GM23248 (cell line): ENCODE measurements at regions not wholly inside any gene's neighbourhood (a gene's known extent, or its start where the extent isn't known, plus 50 kb on each side); places are given as distances from the start of the nearest gene placed in this dataset.

Experiments
- DNase-seq: peaks from one replicate; pipeline ENCODE4 v3.0.0-alpha.2; 2015
- H2AFZ ChIP-seq: fragments of 200-600 bp; sonication (generic); 2 replicates; pipeline ENCODE4 v1.6.1; 2016; ENCODE audit warnings: antibody characterized with exemption
- H3F3A ChIP-seq: fragments of 200-600 bp; sonication (generic); 2 replicates; pipeline ENCODE4 v1.6.1; 2016; ENCODE audit warnings: mild to moderate bottlenecking, antibody characterized with exemption, mixed run types; ENCODE audit not compliant: insufficient read depth
- H3K27ac ChIP-seq: fragments of 200-600 bp; sonication (generic); 2 replicates; pipeline ENCODE4 v1.5.1; 2016; ENCODE audit warnings: mild to moderate bottlenecking
- H3K27me3 ChIP-seq: fragments of 200-600 bp; sonication (generic); replicated peaks from 2 replicates; pipeline ENCODE4 v1.6.1; 2016; ENCODE audit warnings: mild to moderate bottlenecking; ENCODE audit not compliant: insufficient read depth
- H3K36me3 ChIP-seq: fragments of 200-600 bp; sonication (generic); 2 replicates; pipeline ENCODE4 v1.6.1; 2016; ENCODE audit warnings: low read depth, mild to moderate bottlenecking
- H3K4me1 ChIP-seq: fragments of 200-600 bp; sonication (generic); 2 replicates; pipeline ENCODE4 v1.6.1; 2016; ENCODE audit warnings: mild to moderate bottlenecking; ENCODE audit not compliant: insufficient read depth
- H3K4me2 ChIP-seq: fragments of 200-600 bp; sonication (generic); one replicate; pipeline ENCODE4 v1.6.1; 2016; ENCODE audit warnings: mild to moderate bottlenecking; ENCODE audit not compliant: unreplicated experiment
- H3K4me3 ChIP-seq: fragments of 200-600 bp; sonication (generic); 2 replicates; pipeline ENCODE4 v1.5.1; 2016; ENCODE audit warnings: mild to moderate bottlenecking
- H3K79me2 ChIP-seq: fragments of 200-600 bp; sonication (generic); 2 replicates; pipeline ENCODE4 v1.6.1; 2016; ENCODE audit warnings: mild to moderate bottlenecking; ENCODE audit not compliant: insufficient read depth
- H3K9ac ChIP-seq: fragments of 200-600 bp; sonication (generic); 2 replicates; pipeline ENCODE4 v1.6.1; 2016; ENCODE audit warnings: mild to moderate bottlenecking
- H3K9me2 ChIP-seq: fragments of 200-600 bp; sonication (generic); 2 replicates; pipeline ENCODE4 v1.6.1; 2016; ENCODE audit warnings: mixed run types, mild to moderate bottlenecking, moderate library complexity; ENCODE audit not compliant: insufficient read depth
- H3K9me3 ChIP-seq: fragments of 200-600 bp; sonication (generic); one replicate; pipeline ENCODE4 v1.6.1; 2017; ENCODE audit warnings: low read depth
- H4K20me1 ChIP-seq: fragments of 200-600 bp; sonication (generic); 2 replicates; pipeline ENCODE4 v1.6.0; 2016; ENCODE audit not compliant: insufficient read depth
- EZH2 ChIP-seq: fragments of 200-600 bp; sonication (generic); IDR thresholded peaks from 2 replicates; pipeline ENCODE4 v1.6.1; 2018; ENCODE audit warnings: antibody characterized with exemption, mild to moderate bottlenecking; ENCODE audit not compliant: insufficient read depth, poor library complexity, severe bottlenecking
- EZH2phosphoT487 ChIP-seq: fragments of 200-600 bp; sonication (generic); IDR thresholded peaks from 2 replicates; pipeline ENCODE4 v1.6.1; 2018; ENCODE audit warnings: antibody characterized with exemption, moderate library complexity, mild to moderate bottlenecking, low read depth; ENCODE audit not compliant: insufficient read depth
- WGBS, 2 experiments: methylation state at CpG; one replicate each; pipeline ENCODE4 v1.1.6; 2015 to 2017; ENCODE audit warnings: low lambda C conversion rate in 2 of 2, low coverage in 1 of 2; ENCODE audit errors: missing lambda C conversion rate in 2 of 2; 5-methylcytosine and 5-hydroxymethylcytosine counted together
- in situ Hi-C: fragments of 300-500 bp; cut with MboI; formaldehyde crosslinking; loops from 2 replicates; pipeline ENCODE4 v1.15.0; 2020

DNA sequence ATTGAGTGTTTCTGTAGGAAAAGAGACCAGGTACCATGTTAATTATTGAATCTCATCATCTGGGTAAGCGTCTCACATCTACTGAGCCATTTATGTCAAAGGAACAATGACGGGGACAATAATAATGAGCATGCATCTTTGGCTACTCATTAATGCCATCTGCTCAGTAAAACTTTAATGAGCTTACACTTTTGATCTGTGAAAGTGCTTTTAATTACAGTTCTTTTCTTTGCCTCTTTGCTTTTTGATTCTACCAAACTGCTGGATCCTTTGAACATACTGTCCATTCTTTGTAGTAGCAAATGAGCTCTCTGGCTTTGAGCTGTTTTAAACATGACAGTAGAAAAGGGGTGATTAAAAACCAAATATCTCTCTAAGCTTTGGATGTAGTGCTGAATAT, 181.2 kb upstream of the IVNS1ABP start:
- in situ Hi-C loops, result no loop called here

DNA sequence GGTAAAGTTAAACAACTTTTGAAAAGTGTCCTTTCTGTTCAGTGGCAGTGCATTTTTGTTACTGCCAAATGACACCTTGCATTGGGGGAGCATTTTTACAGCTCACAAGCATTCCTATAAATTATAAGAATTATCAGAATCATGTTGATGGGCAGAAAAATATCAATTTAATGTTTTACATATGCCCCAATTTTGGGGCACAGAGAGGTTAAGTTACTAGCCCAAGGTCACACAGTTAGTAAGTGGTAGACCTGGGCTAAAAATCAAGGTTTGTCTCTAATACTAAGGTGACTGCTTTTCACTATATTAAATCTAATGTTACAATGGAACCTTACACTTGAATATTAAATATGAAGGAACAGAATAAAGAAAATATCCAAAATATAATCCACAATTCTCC, 180.1 kb upstream of the IVNS1ABP start:
- in situ Hi-C loops, result no loop called here
- Histone ChIP-seq H3K79me2 (no peaks in the 10 kb centered on the region), H3K9ac (no peak overlapping the region), H3K9me2 (no peaks in the 10 kb centered on the region; the same call in 1 of the 2 replicates), H3K4me1 (peaks cover 22% of the 10 kb centered on the region), H3K36me3 (no peaks in the 10 kb centered on the region), H3K9me3 (no peaks in the 10 kb centered on the region), H2AFZ (no peak overlapping the region), H3K4me2 (no peak overlapping the region), H3K27ac (no peak overlapping the region), H3K4me3 (no peak overlapping the region), H3F3A (peaks cover 23% of the 10 kb centered on the region), H4K20me1 (no peaks in the 10 kb centered on the region), H3K27me3 (no peaks in the 10 kb centered on the region)
- no peak for DNase-seq
- no peak for TF ChIP-seq EZH2phosphoT487
- no peak for TF ChIP-seq EZH2

More for the DNA sequence above, 181.2 kb upstream of the IVNS1ABP start:
- no peak for DNase-seq
- Histone ChIP-seq H3K9ac (no peak overlapping the region), H3K4me1 (peaks cover 22% of the 10 kb centered on the region), H3K79me2 (no peaks in the 10 kb centered on the region), H2AFZ (no peak overlapping the region), H3K9me3 (no peaks in the 10 kb centered on the region), H3K36me3 (no peaks in the 10 kb centered on the region), H3K9me2 (no peaks in the 10 kb centered on the region; the same call in 1 of the 2 replicates), H3F3A (peaks cover 23% of the 10 kb centered on the region), H3K4me2 (no peak overlapping the region), H4K20me1 (no peaks in the 10 kb centered on the region), H3K4me3 (no peak overlapping the region), H3K27me3 (no peaks in the 10 kb centered on the region), H3K27ac (no peak overlapping the region)
- TF ChIP-seq EZH2 (no peak), EZH2phosphoT487 (no peak)
- WGBS, 2 experiments, result 89% methylated on average over 2 of the region's 2 CpGs

DNA sequence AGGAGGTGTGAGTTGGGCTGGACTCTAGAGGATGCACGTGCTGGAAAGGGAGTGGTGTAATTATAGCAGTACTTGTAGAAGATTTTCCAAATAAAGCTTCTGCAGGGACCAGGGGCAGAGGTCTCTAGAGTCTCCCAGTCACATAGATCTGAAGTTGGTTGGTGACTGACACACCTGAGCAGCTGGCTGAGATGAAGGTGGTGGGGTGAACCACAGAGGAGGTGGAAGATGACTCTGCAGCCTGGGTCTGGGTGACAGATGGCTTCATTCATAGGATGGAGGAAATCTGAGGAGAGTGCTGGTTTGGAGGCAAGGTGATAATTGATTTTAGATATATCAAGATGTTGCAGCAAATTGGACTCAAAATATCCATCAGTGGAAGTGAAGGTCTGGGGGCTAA, 178.9 kb upstream of the IVNS1ABP start:
- in situ Hi-C loops, result no loop called here
- Histone ChIP-seq H4K20me1 (no peaks in the 10 kb centered on the region), H3K4me1 (peaks cover 17% of the 10 kb centered on the region), H2AFZ (no peak overlapping the region), H3K36me3 (no peaks in the 10 kb centered on the region), H3K79me2 (no peaks in the 10 kb centered on the region), H3K9me3 (no peaks in the 10 kb centered on the region), H3F3A (peaks cover 17% of the 10 kb centered on the region), H3K9ac (no peak overlapping the region), H3K27me3 (no peaks in the 10 kb centered on the region), H3K9me2 (no peaks in the 10 kb centered on the region; the same call in 1 of the 2 replicates), H3K4me2 (no peak overlapping the region), H3K27ac (no peak overlapping the region), H3K4me3 (no peak overlapping the region)
- 85 to 89% methylated on average over 1 of the region's 1 CpG for WGBS, 2 experiments
- DNase-seq, result no peak
- TF ChIP-seq EZH2 (no peak), EZH2phosphoT487 (no peak)

DNA sequence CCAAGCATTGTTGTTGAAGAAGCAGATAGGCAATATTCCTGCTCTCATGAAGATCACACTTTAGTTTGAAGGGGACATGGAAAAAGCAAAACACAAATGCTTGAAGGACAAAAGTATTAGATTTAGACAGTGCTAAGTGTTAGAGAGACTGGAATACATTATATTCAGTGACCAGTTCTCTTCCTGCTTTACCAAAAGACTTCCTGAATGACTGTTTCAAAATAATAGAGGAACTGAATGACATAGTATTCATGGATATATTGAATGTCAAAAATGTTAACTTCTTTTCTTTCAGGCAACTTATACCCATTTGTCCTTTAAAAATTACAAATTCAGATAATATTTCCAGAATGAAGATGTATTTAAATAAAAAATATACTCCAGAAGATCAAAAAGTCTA, 178.0 kb upstream of the IVNS1ABP start:
- no peaks in the 10 kb centered on the region for H3K79me2 ChIP-seq
- no peaks in the 10 kb centered on the region for H4K20me1 ChIP-seq
- H3F3A ChIP-seq, result peaks cover 8% of the 10 kb centered on the region; the same call in 1 of the 2 replicates
- in situ Hi-C loops, result no loop called here
- no peak for TF ChIP-seq EZH2
- TF ChIP-seq EZH2phosphoT487, result no peak
- H3K9me3 ChIP-seq, result no peaks in the 10 kb centered on the region
- H3K4me2 ChIP-seq, result no peak overlapping the region
- peaks cover 9% of the 10 kb centered on the region for H3K4me1 ChIP-seq
- no peaks in the 10 kb centered on the region for H3K36me3 ChIP-seq
- no peak overlapping the region for H3K9ac ChIP-seq
- no peaks in the 10 kb centered on the region; the same call in 1 of the 2 replicates for H3K9me2 ChIP-seq
- no peak overlapping the region for H3K27ac ChIP-seq
- H2AFZ ChIP-seq, result no peak overlapping the region
- no peaks in the 10 kb centered on the region for H3K27me3 ChIP-seq
- no peak for DNase-seq
- H3K4me3 ChIP-seq, result no peak overlapping the region

DNA sequence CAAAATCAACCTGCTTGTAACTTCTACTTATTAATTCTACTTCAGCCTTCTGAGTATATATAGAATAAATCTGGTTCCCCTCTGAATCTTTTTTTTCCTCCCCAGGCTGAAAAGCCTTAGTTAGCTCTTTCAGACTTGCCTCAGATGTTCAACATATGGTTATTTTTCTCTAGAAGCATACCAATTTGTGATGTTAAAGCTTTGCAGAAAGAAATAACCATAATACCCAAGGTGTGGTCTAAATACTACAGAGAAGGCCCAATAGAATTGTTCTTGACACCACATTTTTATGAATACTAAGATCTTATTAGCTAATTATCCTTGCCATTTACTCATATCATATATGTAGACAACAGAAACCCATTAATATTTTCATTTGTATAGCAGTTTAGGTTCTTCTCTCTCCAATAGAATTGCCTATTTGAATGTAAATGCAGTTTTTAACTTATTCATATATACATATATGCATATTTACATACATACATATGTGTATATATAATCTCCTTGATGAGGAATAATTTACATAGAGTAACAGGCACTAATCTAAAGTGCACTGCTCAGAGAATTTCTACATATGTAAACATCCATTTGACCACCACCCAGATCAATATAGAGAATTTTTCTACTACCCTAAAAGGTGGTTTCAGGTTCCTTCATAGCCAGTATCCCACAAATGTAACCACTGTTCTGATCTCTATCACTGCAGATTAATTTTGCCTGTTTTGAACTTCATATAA, 175.2 kb upstream of the IVNS1ABP start:
- TF ChIP-seq EZH2 (no peak), EZH2phosphoT487 (no peak)
- H3K9me3 ChIP-seq, result no peaks in the 10 kb centered on the region
- no peak overlapping the region for H3K27ac ChIP-seq
- H3K9me2 ChIP-seq, result no peaks in the 10 kb centered on the region
- no peaks in the 10 kb centered on the region for H3K27me3 ChIP-seq
- H3K4me1 ChIP-seq, result no peaks in the 10 kb centered on the region
- no peak for DNase-seq
- no peak overlapping the region for H3K9ac ChIP-seq
- H3K4me3 ChIP-seq, result no peak overlapping the region
- H3K79me2 ChIP-seq, result no peaks in the 10 kb centered on the region
- in situ Hi-C loops, result no loop called here
- H3K4me2 ChIP-seq, result no peak overlapping the region
- no peaks in the 10 kb centered on the region for H4K20me1 ChIP-seq
- H3K36me3 ChIP-seq, result no peaks in the 10 kb centered on the region
- H2AFZ ChIP-seq, result no peak overlapping the region
- H3F3A ChIP-seq, result no peaks in the 10 kb centered on the region
